Fibroblast of the conjunctiva (primary cell): ENCODE measurements at regions not wholly inside any gene's neighbourhood (a gene's known extent, or its start where the extent isn't known, plus 50 kb on each side); places are given as distances from the start of the nearest gene placed in this dataset.
A peak's percentile ranks its signal among the peaks of the same experiment; 100 is the strongest.

Experiments
- DNase-seq: peaks from one replicate; pipeline ENCODE4 v3.0.0-alpha.2; 2010; ENCODE audit warnings: low read depth

DNA sequence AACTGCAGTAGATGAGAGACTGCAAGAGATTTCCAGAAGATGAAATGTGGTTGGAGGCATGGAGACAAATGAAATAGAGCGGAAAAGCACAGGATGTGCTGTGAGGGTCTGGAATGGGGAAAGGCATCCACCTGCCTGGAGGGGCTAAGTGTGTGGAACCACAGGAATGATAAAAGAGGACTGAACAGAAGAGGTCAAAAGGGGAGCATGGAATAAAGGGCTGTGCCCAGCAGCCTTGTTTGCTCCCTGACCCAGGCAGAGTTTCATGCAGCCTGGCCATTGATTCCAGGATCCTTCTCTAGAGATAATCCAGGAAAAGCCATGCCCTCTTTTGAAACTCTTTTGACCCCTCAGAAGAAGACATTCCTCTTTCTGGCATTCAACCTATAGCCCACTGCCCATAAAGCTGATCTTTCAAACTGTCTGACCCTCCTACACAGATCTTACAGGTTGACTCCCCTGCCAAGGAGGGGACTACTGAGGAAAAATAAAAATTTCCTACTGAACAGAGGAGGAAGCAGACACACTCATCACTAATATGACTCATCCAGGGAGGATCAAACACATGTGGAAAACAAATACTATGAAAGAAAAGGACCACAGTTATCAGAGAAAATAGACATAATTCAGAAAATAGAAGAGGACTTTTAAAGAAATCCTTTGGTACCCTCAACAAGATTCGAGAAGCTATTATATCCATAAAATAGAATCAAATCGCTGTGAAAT is 273.5 kb upstream of the PCSK5 start:
- DNase-seq = no peak

DNA sequence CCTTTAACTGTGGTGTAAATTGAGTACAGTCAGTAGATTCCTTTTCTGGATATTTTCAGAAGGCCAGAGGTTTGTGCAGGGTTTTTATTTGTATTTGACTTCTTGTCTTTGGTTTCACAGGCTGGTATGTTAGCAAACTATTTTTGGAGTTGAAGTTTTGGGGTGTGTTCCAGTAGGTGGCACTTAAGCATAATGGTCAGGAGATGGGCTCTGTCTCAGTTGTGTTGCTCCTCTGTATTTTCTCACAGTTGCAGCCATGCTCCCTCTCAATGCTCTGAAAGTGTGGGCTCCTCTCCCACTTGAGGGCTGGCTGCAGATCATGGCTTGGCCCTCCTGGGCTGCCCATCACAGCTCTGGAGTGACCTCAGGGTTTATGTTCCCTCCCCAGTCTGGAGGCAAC is 267.0 kb upstream of the PCSK5 start:
- DNase-seq = no peak

DNA sequence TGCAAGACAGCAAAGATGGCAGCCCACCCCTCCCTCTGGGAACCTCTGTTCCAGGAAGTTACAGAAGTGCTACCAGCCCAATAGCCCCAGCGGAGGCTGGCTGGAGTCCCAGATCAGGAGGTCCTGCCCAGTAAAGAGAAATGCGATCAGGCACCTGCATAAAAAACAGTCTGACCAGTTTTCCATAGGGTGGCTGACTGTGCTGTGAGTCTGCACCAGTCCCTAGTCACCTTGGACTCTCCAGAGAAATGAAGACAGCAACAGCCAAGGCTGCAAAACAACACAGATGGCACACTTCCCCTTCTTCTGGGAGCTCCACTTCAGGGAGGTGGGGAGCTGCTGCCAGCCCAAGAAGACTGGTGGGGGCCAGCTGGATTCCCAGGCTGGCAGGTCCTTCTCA is 265.5 kb upstream of the PCSK5 start:
- no peak for DNase-seq

DNA sequence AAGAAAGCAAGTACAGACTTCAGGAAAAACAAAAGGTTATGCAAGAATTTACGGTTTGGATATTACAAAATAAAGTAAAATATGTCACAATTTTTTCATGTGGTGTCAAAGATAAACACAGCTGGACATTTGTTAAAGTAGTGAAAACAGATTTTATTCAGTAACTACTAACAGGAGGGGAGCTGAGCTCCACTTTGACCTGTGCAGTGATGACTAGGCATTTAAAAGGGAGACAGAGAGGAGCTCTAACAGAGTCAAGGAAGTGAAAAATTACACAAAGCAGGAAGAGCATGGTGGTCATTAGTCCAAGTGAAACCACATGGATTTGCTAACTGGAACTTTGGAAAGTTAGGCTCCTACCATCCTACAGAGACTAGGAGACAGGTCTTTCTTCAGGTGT is 263.6 kb upstream of the PCSK5 start:
- no peak for DNase-seq

DNA sequence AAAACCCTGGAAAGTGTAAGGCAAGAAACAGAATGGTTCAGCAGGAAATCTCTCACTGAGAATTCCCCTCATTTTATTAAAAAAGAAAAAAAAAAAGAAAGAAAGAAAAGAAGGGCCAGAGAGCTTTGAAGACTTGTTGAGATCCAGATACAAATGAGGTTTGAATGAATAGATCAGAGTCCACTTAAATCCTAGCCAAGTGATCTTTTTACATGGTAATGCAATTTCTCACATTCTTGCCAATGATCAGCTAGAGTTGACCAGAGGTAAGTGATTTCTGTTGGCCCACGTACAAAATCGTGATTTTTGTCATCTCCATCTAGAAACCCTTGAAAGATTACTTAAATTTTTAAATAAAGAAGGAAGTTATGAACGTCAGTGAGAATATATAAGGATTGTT is 261.5 kb upstream of the PCSK5 start:
- DNase-seq = no peak

DNA sequence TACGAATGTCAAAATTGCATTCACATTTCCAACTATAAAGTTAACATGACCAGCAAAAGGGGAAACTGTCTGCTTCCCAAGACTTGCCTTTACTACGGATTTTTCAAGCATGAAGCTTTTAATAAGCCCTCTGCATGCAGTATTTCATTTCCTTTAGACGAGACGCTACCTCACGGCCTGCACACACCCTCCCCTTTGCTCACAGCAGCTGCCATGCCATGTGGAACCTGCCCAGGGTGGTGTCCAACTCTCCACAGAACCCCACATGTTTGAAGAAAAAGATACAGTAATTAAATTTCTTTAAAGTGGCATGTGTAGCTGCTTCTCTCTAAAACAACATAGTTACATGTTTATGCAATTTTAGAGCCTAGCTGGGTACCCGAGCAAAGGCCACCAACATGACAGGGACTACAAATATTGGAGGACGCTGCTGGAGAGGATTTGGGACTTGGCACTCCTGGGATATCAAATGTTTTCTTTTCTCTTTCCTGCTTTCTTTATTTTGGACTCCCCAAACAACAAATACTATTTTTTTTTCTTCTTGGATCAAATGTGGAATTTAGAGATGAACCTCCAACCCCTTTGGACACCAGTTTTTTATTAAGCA is 256.9 kb upstream of the PCSK5 start:
- no peak for DNase-seq

DNA sequence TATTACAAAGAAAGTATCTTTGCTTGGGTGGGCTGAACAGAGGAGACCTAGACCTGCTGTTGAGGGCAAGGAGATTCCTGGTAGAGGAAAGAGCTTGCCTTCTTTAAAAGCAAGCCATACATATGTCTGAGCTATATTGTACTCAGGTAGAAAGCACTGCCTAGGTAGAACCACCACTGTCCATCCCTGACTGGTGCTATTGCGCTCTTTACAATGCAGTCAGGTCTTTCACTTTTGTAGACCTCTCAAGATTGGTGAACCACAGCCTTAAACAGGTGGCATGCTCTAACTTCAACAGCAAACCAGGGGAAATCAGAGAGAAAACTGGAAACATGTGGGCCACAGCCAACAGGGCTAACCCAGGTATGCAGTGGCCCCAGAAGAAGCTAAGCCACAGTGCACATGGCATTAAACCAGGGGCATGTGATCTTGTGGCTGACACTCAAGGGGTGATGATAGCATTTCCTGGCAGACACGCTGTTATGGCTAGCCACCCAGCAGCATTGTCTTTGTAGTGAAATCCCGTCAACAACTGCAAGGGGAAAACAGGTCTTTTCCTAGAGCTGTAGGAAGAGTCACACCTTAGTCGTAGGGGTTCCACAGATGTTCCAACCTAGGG is 253.9 kb upstream of the PCSK5 start:
- DNase-seq = no peak

DNA sequence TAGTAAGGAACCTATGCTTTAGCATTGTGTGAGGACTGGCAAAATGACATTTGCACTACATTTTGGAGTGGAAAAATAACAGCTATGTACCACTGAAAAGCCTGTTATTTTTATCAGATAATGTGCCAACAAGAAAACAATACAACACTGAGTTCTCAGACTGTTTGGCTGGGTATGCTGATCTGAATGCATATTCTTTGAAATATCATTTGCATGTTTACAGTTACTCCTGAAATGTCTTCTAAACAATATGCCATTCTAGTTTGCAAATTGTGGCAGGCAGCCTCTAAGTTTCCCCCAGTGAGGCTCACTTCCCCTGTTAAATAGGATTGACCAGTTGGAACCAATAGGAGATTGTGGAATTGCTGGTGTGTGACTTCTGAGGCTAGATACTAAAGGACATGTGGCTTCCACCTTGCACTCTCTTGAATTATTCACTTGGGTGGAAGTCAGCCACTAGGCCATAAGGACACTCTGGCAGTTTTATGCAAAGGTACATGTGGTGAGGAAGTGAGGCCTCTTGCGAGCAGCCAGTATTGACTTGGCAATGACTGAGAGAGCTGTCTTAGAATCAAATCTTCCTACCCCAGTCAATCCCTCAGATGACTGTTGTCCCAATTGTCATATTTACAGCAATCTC is 250.4 kb upstream of the PCSK5 start:
- DNase-seq = no peak

DNA sequence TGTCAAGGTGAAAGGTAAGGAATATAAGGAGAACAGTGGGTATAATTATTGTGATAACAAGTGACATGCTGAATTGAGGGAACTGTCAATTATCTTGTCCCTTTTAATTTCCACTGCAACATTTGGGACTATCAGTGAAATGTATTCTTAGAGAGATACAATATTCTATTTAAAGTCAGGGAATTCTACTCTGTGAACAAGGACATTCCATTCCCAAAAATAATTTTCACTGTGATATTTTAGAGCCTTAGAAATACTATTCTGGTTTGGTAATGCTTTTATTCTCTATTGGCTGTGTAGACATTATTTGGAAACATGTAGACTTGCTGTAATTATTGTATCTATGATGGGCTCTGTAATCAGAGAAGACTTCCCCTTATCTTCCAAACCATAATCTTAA is 248.0 kb upstream of the PCSK5 start:
- no peak for DNase-seq

DNA sequence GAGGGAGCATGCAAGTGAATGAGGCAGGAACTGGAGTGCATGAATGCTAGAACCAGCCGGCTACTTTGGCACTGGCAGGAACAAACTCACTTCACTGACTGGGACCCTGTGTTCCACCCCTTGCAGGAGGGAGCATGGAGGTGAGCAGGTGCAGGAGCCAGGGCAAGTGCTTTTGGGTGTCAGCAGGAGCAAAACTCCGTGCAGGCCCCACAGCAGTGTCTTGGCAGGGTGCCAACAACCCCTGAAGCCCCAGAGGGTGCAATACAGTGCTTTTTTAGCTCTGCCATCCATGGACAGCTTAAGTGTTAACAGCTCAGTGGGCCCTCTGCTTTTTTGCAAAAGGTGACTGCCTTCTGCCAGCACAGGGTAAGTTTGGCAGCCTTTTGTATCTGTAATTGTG is 245.8 kb upstream of the PCSK5 start:
- DNase-seq = no peak

DNA sequence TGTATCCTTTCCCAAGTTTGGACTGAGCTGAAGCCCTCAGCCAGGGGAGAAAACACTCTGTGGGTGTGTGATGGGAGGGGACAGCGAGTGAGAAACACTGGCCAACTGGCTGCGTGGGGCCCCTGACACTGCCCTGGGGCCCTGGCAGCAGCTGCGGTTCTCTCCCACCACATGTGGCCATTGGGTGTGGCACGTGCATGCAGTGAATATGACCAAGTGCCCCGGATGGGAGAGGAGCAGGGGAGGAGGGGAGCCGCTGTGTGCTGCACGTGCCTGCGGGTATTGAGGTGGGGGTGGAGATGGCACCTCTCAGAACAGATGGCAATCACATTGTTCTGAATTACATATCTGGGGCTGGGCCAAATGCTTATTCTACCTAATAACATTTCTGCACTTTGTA is 242.4 kb upstream of the PCSK5 start:
- DNase-seq = no peak

DNA sequence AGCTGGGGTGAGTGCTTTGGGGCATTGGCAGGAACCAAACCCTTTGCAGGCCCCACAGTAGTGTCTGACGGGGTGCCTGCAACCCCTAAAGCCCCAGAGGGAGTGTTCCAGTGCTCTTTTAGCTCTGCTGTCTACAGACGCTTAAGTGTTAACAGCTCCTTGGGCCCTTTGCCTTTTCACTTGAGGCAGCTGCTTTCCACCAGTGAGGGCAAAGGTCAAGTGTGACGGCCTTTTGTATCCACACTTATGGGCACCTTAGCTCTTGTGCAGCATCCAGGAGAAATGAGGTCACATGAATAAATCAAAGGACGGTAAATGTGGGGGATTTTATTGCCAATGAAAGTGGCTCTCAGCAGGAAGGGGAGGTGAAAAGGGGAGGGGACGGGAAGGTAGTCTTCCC is 241.4 kb upstream of the PCSK5 start:
- no peak for DNase-seq

DNA sequence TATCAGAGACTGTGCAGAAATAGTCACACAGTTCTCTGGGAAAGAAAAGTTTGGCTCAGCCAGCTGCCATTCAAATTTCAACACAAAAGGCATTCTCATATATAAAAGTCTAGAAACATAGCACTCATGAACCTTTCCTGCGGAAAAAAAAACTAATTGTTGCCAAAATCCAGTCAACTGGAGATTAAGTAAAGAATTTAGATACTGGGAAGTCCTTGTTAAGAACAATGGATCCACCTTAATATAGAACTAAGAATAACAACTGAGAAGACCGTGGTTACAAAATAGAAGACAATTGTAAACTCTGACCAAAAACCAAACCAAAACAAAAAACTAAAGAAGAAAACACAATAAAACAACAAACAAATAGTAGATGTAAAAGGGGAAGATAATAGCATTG is 238.8 kb upstream of the PCSK5 start:
- DNase-seq = no peak

DNA sequence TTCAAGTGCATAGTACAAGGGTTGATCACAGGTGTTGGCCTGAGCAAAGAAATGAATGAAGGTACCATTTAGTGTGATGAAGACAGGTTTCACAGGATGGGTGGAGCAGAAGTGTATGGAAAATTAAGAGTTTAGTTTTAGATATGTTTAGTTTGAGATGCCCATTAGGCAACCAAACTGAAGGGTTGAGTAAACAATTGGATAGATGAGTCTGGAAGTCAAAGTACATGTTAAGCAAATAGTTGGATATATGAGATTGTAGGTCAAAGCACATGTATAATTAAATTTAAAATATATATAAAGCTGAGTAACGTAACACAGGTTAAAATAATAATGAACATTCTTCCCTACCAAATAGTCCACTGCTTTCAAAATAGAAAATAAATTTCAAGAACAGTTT is 237.1 kb upstream of the PCSK5 start:
- DNase-seq = no peak

DNA sequence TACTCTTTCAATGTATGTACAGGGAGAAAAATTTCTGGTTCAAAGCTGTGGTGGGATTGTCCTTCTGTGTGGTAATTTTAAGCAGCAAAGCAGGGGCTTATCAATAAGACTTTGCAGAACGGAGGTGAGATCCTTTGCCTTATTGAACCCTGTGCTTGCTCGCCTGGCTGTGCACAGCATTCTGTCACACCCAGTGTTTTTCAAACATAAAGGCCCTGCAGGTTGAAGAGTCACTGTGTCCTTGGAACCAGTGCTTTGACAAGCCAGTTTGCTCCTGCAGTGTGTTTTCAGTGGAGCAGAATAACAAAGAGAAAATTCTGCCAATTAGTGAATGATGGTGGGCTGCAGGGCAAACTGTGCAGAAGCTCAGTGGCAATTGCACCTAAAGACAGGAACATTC is 236.7 kb upstream of the PCSK5 start:
- no peak for DNase-seq

DNA sequence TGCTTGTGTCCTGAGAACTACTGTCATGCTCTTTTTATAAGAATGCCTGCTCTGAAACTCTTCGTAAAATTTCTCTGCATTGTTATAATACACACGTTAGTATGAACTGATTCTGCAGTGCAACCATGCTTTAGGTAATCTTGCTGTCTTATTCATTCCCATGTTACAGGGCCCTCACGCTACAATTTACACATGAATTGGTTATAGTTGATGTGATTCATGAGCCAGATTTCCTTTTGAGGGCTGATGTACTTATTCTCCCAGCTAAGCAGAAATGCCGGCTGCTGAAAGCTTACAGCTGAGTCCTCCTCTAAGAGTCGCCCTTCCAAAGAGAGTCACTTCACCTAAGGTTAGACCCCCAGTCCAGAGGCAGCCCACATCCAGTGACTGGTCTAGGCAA is 233.5 kb upstream of the PCSK5 start:
- no peak for DNase-seq

DNA sequence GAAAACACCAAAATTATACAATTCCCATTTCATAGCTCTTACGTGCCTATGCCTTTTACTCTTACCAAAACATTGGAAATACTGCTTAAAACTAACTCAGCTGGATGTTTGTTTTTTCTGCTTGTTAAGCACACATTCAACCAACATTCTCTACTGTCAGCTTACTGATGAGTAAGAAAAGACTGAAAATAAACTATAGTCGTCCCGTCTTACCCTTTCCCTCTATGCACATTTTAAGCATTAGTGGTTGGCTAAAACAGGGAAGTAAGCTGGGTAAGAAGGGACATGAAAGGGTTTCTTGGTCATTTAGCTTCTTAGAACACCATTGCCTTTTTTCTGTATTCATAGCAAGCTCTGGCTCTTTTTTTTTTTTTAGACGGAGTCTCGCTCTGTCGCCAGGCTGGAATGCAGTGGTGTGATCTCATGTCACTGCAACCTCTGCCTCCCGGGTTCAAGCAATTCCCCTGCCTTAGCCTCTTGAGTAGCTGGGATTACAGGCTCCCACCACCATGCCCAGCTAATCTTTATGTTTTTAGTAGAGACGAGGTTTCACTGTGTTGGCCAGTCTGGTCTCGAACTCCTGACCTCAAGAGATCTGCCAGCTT is 232.1 kb upstream of the PCSK5 start:
- peak; percentile 26 for DNase-seq

DNA sequence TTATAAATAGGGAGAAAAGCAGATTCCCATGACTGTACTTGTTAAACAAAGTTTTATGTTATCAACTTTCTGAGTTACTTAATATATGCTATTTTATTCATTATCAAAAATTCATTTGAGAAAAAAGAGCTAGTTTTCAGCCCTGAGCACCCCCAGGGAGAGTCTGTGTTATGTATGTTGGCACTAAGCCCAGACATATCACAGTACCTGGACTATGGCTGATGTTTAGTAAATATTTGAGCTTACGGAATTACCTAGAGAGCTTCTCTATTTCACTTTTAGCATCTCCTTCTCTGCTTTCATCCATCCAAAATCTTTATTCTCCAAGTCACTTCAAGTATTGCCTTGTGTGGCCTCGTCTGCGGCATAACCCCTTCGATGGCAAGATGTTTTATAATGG is 225.9 kb upstream of the PCSK5 start:
- no peak for DNase-seq

DNA sequence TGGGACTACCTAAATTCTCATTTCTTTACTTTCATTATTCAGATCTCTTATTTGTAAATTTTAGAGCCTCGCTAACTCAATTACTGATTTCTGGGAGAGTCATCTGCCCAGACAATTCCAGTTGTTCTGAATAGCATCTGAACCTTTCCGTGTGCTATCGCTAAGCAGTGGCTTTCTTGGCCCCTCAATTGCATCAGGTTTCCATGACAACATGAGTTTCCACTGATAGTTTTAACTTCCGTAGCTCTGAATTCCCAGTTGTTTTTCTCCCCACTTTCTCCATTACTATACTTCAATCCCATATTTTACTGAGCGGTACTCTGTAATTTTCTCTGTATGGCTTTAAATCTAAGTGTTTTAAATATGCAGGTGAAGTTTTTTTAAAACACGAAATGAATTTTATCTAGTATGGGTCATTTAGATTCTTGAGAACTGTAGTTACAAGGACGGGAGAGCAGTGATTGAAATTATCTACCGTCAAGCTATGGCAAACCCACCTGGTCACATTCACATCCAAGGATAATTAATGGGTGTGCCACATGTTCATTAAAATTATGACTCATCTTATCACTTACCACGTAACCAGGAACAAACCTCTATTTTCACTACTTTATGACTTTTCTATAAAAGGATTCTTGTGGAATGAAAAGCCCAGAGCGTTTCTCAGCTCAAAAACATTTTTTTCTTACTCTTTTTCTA is 223.5 kb upstream of the PCSK5 start:
- DNase-seq = no peak

DNA sequence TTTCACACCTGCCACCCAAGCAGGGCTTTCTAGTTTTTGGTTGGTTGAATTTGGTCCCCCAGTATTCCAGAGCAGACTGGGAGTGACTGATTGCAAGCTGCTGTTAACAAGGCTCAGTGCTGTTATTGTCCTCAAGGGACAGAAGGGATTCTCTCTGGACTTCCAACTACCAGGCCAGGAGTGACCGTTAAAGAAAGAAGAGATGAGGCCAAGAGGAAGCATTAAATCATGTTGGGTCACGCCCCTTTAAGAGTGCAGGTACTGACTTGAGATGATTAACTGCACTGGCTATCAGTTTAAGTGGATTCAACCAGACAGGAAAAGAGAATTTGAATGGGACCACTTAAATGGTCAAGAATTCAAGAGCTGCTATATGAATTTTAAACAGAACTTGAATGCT is 220.8 kb upstream of the PCSK5 start:
- DNase-seq = no peak

DNA sequence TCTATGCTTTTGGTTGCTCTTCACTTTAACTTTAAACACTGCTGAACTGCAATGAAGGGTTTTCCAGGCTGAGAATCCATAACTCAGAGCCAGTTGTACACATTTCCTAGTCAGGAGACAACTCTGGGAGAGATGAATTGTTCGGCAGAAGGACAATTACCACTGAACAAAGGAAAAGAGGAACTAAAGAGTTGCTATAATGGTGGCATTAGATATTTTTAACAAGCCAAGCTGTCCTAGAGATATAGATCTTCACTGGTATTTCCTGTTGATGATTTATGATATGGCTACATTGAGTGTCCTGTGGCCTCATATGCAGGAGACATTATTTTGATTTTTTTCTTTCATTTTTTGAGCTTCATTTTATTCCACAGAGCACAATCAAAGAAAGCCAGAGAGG is 219.1 kb upstream of the PCSK5 start:
- no peak for DNase-seq

DNA sequence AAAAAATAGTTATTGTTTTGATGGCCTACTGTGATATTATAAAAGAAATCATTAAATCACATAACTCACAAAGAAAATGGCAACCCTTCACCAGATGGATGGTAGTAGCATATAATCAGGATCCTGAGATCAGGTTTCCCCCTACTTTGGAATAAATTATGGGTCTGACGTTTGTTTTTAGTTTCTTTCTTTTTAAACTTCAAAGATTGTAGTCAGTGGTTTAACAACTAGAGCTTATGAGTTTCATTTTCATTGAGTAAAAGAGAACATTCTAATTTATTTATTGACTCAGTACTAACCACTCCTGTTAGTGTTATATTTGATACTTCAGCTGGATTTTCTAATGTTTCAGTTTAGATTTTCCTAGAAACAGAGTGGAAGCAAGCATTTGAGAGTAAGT is 218.0 kb upstream of the PCSK5 start:
- DNase-seq = no peak
